SK-N-SH treated with all-trans-retinoic acid at 6 μM for 48 hours (cell line): ENCODE measurements at regions not wholly inside any gene's neighbourhood (a gene's known extent, or its start where the extent isn't known, plus 50 kb on each side); places are given as distances from the start of the nearest gene placed in this dataset.

ENCODE experiments used
- ATAC-seq: fragments of 200-7000 bp; cut with Tn5 transposase; 3 replicates; pipeline ENCODE4 v1.9.1; 2020; ENCODE audit warnings: mild to moderate bottlenecking, moderate library complexity
- ARNTL ChIP-seq: fragments of 450-650 bp; formaldehyde crosslinking; IDR thresholded peaks from 2 replicates; pipeline ENCODE4 v1.5.0; 2020; ENCODE audit warnings: low read depth, mild to moderate bottlenecking, moderate library complexity, borderline replicate concordance
- BACH2 ChIP-seq: fragments of 250-450 bp; sonication (Bioruptor Pico); IDR thresholded peaks from 2 replicates; pipeline ENCODE4 v1.9.0; 2021; ENCODE audit warnings: mild to moderate bottlenecking, borderline replicate concordance
- CSDC2 ChIP-seq: fragments of 250-450 bp; sonication (Bioruptor Pico); IDR thresholded peaks from 2 replicates; pipeline ENCODE4 v1.5.0; 2020; ENCODE audit warnings: mild to moderate bottlenecking, moderate library complexity
- ESRRG ChIP-seq: fragments of 250-450 bp; sonication (Bioruptor Pico); IDR thresholded peaks from 2 replicates; pipeline ENCODE4 v1.6.1; 2021; ENCODE audit warnings: mild to moderate bottlenecking
- GLIS3 ChIP-seq: fragments of 250-450 bp; sonication (Bioruptor Pico); IDR thresholded peaks from 2 replicates; pipeline ENCODE4 v1.5.0; 2020; ENCODE audit warnings: mild to moderate bottlenecking, moderate library complexity
- ISL1 ChIP-seq: fragments of 250-450 bp; sonication (Bioruptor Pico); IDR thresholded peaks from 2 replicates; pipeline ENCODE4 v2.1.2; 2022; ENCODE audit warnings: mild to moderate bottlenecking, moderate library complexity
- OSR1 ChIP-seq: fragments of 250-450 bp; sonication (Bioruptor Pico); IDR thresholded peaks from 2 replicates; pipeline ENCODE4 v1.8.0; 2022; ENCODE audit warnings: moderate library complexity, mild to moderate bottlenecking, inconsistent platforms
- PPARA ChIP-seq: fragments of 250-450 bp; sonication (Bioruptor Pico); IDR thresholded peaks from 2 replicates; pipeline ENCODE4 v1.5.0; 2020; ENCODE audit warnings: mild to moderate bottlenecking, borderline replicate concordance
- RARB ChIP-seq: fragments of 250-450 bp; sonication (Bioruptor Pico); IDR thresholded peaks from 2 replicates; pipeline ENCODE4 v1.8.0; 2021; ENCODE audit warnings: mild to moderate bottlenecking, moderate library complexity
- SNAI2 ChIP-seq: fragments of 250-450 bp; sonication (Bioruptor Pico); IDR thresholded peaks from 2 replicates; pipeline ENCODE4 v1.5.0; 2020; ENCODE audit warnings: mild to moderate bottlenecking, moderate library complexity
- TOX ChIP-seq: fragments of 250-450 bp; sonication (Bioruptor Pico); IDR thresholded peaks from 2 replicates; pipeline ENCODE4 v1.8.0; 2021; ENCODE audit warnings: mild to moderate bottlenecking, moderate library complexity, borderline replicate concordance
- ZC3H10 ChIP-seq: fragments of 250-450 bp; sonication (Bioruptor Pico); IDR thresholded peaks from 2 replicates; pipeline ENCODE4 v1.5.1; 2021; ENCODE audit warnings: mild to moderate bottlenecking, moderate library complexity
- ZFP3 ChIP-seq: fragments of 250-450 bp; sonication (Bioruptor Pico); IDR thresholded peaks from 2 replicates; pipeline ENCODE4 v1.5.0; 2020; ENCODE audit warnings: mild to moderate bottlenecking, moderate library complexity
- ZFP30 ChIP-seq: fragments of 450-650 bp; formaldehyde crosslinking; IDR thresholded peaks from 2 replicates; pipeline ENCODE4 v1.5.0; 2022; ENCODE audit warnings: mild to moderate bottlenecking, moderate library complexity
- ZNF565 ChIP-seq: fragments of 450-650 bp; formaldehyde crosslinking; conservative IDR thresholded peaks from 2 replicates; pipeline ENCODE4 v1.5.0; 2020; ENCODE audit warnings: low read depth, mild to moderate bottlenecking, moderate library complexity
- ZNF70 ChIP-seq: fragments of 450-650 bp; formaldehyde crosslinking; IDR thresholded peaks from 2 replicates; pipeline ENCODE4 v1.5.0; 2020; ENCODE audit warnings: mild to moderate bottlenecking, moderate library complexity
- TF ChIP-seq, protein P1 (sequence below): fragments of 250-450 bp; sonication (Bioruptor Pico); IDR thresholded peaks from 2 replicates; pipeline ENCODE4 v1.8.0; 2020; ENCODE audit warnings: mild to moderate bottlenecking, moderate library complexity, borderline replicate concordance
- TF ChIP-seq, protein P2 (sequence below): fragments of 250-450 bp; sonication (Bioruptor Pico); IDR thresholded peaks from 2 replicates; pipeline ENCODE4 v1.5.1; 2020; ENCODE audit warnings: low read depth, mild to moderate bottlenecking, moderate library complexity
- TF ChIP-seq, protein P3 (sequence below): fragments of 250-450 bp; sonication (Bioruptor Pico); IDR thresholded peaks from 2 replicates; pipeline ENCODE4 v1.5.0; 2020; ENCODE audit warnings: mild to moderate bottlenecking, moderate library complexity
- TF ChIP-seq, protein P4 (sequence below): fragments of 250-450 bp; sonication (Bioruptor Pico); IDR thresholded peaks from 2 replicates; pipeline ENCODE4 v1.5.1; 2021; ENCODE audit warnings: mild to moderate bottlenecking, moderate library complexity

DNA sequence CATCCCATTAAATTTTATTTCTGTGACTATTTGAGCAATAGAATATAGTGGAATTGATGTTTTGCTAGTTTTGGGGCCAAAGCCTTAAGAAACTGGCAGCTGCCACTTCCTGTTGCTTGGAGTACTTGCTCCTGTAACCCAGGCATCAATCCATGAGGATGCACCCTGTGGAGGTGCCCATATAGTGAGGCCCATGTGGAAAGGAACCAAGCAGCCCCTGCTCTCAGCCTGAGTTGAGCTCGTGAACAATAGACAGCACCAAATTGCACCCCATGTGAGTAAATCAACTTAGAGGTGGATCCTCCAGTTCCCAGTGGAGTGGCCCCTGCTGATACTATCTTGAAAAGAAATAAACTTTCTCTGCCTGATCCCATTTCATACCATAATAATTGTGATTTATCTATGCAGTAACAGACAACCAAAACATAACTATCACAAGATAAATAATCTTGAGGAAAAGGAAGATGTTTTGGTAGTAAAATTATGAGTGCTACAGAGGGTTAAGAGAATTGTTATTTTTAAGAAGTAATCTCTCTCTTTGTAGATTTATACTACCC is 481.9 kb downstream of the TBC1D32 start:
- no peak for TF ChIP-seq ESRRG
- TF ChIP-seq RARB (CRISPR knock-in tag) = no peak
- no peak for TF ChIP-seq ZFP3
- TF ChIP-seq, protein P1, sequence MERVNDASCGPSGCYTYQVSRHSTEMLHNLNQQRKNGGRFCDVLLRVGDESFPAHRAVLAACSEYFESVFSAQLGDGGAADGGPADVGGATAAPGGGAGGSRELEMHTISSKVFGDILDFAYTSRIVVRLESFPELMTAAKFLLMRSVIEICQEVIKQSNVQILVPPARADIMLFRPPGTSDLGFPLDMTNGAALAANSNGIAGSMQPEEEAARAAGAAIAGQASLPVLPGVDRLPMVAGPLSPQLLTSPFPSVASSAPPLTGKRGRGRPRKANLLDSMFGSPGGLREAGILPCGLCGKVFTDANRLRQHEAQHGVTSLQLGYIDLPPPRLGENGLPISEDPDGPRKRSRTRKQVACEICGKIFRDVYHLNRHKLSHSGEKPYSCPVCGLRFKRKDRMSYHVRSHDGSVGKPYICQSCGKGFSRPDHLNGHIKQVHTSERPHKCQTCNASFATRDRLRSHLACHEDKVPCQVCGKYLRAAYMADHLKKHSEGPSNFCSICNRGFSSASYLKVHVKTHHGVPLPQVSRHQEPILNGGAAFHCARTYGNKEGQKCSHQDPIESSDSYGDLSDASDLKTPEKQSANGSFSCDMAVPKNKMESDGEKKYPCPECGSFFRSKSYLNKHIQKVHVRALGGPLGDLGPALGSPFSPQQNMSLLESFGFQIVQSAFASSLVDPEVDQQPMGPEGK (CRISPR knock-in tag) = no peak
- no peak for TF ChIP-seq ZFP30 (CRISPR knock-in tag)
- no peak for TF ChIP-seq PPARA (CRISPR knock-in tag)
- no peak for TF ChIP-seq OSR1 (CRISPR knock-in tag)
- ATAC-seq = no peak

DNA sequence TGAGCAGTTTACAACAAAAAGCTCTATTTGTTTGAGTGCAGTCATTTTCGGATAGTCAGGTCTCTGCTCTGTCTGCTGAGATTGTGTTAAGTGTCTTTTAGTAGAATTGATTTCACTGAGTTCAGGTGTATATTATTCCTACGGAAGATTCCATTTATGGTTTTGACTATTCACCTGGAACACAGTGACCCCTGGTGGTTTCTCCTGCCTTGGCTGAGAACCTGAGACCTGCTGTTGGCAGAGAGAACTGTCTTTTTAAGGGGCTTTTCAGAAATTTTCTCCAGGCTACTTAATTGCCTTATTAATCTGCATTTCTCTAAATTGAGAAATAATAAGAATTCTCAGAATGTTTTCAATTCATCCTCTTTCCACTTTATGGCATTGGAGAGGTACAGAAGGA is 508.0 kb downstream of the TBC1D32 start:
- TF ChIP-seq PPARA (CRISPR knock-in tag) (no peak), BACH2 (CRISPR knock-in tag) (no peak)
- ATAC-seq = peak; percentile 45; the same call in 1 of the 3 replicates

DNA sequence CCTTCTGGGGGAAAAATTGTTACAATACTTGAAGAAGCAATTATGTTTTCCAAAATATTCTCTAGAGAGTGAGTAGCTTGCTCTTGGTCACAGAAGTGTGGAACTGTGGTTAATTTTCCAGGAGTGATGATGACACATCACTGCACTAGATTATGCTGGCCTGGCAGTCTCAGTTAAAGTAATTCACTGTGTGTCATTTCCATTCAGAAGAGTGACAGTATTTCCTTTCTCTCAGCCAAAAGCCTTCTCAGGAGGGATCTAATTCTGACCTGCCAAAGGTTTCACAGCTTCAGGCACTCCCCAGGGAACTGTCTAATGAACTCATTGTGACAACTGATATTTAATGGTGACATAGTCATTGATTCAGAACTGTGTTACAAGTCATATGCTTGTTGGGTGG is 517.5 kb downstream of the TBC1D32 start:
- TF ChIP-seq, protein P2, sequence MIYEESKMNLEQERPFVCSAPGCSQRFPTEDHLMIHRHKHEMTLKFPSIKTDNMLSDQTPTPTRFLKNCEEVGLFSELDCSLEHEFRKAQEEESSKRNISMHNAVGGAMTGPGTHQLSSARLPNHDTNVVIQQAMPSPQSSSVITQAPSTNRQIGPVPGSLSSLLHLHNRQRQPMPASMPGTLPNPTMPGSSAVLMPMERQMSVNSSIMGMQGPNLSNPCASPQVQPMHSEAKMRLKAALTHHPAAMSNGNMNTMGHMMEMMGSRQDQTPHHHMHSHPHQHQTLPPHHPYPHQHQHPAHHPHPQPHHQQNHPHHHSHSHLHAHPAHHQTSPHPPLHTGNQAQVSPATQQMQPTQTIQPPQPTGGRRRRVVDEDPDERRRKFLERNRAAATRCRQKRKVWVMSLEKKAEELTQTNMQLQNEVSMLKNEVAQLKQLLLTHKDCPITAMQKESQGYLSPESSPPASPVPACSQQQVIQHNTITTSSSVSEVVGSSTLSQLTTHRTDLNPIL (CRISPR knock-in tag) = no peak
- TF ChIP-seq ZNF70 (CRISPR knock-in tag) (no peak), PPARA (CRISPR knock-in tag) (no peak), ZNF565 (CRISPR knock-in tag) (no peak), SNAI2 (CRISPR knock-in tag) (no peak), ZFP30 (CRISPR knock-in tag) (no peak), ARNTL (CRISPR knock-in tag) (no peak), ZFP3 (no peak), ISL1 (CRISPR knock-in tag) (no peak), ZC3H10 (CRISPR knock-in tag) (no peak), CSDC2 (CRISPR knock-in tag) (no peak), TOX (CRISPR knock-in tag) (no peak), BACH2 (CRISPR knock-in tag) (no peak), GLIS3 (no peak)
- TF ChIP-seq, protein P3, sequence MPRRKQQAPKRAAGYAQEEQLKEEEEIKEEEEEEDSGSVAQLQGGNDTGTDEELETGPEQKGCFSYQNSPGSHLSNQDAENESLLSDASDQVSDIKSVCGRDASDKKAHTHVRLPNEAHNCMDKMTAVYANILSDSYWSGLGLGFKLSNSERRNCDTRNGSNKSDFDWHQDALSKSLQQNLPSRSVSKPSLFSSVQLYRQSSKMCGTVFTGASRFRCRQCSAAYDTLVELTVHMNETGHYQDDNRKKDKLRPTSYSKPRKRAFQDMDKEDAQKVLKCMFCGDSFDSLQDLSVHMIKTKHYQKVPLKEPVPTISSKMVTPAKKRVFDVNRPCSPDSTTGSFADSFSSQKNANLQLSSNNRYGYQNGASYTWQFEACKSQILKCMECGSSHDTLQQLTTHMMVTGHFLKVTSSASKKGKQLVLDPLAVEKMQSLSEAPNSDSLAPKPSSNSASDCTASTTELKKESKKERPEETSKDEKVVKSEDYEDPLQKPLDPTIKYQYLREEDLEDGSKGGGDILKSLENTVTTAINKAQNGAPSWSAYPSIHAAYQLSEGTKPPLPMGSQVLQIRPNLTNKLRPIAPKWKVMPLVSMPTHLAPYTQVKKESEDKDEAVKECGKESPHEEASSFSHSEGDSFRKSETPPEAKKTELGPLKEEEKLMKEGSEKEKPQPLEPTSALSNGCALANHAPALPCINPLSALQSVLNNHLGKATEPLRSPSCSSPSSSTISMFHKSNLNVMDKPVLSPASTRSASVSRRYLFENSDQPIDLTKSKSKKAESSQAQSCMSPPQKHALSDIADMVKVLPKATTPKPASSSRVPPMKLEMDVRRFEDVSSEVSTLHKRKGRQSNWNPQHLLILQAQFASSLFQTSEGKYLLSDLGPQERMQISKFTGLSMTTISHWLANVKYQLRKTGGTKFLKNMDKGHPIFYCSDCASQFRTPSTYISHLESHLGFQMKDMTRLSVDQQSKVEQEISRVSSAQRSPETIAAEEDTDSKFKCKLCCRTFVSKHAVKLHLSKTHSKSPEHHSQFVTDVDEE (CRISPR knock-in tag) = no peak
- TF ChIP-seq, protein P4, sequence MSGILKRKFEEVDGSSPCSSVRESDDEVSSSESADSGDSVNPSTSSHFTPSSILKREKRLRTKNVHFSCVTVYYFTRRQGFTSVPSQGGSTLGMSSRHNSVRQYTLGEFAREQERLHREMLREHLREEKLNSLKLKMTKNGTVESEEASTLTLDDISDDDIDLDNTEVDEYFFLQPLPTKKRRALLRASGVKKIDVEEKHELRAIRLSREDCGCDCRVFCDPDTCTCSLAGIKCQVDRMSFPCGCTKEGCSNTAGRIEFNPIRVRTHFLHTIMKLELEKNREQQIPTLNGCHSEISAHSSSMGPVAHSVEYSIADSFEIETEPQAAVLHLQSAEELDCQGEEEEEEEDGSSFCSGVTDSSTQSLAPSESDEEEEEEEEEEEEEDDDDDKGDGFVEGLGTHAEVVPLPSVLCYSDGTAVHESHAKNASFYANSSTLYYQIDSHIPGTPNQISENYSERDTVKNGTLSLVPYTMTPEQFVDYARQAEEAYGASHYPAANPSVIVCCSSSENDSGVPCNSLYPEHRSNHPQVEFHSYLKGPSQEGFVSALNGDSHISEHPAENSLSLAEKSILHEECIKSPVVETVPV (CRISPR knock-in tag) = no peak
- TF ChIP-seq, protein P1 (CRISPR knock-in tag) = no peak

More for the DNA sequence above, 517.5 kb downstream of the TBC1D32 start:
- no peak for ATAC-seq
